ENCODE measurements at regions not wholly inside any gene's neighbourhood (a gene's known extent, or its start where the extent isn't known, plus 50 kb on each side); places are given as distances from the start of the nearest gene placed in this dataset.

DNA sequence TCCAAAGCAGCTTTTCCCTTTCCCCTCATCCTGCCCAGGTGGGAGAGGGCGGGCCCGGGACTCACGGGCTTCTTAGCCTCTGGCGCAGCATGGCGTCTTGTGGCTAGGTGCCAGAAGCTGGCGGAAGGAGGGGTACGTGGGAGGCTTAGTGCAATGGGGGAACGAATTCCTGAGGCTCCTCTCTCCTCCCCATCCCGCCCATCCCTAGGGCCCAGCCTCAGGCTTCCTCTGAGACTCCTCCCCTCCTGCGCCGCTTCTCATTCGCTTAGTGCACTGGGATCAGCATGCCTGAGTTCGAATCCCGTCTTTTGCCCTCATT lies 297.8 kb downstream of the ZNF536 start (continued):
- TF ChIP-seq, protein P1, sequence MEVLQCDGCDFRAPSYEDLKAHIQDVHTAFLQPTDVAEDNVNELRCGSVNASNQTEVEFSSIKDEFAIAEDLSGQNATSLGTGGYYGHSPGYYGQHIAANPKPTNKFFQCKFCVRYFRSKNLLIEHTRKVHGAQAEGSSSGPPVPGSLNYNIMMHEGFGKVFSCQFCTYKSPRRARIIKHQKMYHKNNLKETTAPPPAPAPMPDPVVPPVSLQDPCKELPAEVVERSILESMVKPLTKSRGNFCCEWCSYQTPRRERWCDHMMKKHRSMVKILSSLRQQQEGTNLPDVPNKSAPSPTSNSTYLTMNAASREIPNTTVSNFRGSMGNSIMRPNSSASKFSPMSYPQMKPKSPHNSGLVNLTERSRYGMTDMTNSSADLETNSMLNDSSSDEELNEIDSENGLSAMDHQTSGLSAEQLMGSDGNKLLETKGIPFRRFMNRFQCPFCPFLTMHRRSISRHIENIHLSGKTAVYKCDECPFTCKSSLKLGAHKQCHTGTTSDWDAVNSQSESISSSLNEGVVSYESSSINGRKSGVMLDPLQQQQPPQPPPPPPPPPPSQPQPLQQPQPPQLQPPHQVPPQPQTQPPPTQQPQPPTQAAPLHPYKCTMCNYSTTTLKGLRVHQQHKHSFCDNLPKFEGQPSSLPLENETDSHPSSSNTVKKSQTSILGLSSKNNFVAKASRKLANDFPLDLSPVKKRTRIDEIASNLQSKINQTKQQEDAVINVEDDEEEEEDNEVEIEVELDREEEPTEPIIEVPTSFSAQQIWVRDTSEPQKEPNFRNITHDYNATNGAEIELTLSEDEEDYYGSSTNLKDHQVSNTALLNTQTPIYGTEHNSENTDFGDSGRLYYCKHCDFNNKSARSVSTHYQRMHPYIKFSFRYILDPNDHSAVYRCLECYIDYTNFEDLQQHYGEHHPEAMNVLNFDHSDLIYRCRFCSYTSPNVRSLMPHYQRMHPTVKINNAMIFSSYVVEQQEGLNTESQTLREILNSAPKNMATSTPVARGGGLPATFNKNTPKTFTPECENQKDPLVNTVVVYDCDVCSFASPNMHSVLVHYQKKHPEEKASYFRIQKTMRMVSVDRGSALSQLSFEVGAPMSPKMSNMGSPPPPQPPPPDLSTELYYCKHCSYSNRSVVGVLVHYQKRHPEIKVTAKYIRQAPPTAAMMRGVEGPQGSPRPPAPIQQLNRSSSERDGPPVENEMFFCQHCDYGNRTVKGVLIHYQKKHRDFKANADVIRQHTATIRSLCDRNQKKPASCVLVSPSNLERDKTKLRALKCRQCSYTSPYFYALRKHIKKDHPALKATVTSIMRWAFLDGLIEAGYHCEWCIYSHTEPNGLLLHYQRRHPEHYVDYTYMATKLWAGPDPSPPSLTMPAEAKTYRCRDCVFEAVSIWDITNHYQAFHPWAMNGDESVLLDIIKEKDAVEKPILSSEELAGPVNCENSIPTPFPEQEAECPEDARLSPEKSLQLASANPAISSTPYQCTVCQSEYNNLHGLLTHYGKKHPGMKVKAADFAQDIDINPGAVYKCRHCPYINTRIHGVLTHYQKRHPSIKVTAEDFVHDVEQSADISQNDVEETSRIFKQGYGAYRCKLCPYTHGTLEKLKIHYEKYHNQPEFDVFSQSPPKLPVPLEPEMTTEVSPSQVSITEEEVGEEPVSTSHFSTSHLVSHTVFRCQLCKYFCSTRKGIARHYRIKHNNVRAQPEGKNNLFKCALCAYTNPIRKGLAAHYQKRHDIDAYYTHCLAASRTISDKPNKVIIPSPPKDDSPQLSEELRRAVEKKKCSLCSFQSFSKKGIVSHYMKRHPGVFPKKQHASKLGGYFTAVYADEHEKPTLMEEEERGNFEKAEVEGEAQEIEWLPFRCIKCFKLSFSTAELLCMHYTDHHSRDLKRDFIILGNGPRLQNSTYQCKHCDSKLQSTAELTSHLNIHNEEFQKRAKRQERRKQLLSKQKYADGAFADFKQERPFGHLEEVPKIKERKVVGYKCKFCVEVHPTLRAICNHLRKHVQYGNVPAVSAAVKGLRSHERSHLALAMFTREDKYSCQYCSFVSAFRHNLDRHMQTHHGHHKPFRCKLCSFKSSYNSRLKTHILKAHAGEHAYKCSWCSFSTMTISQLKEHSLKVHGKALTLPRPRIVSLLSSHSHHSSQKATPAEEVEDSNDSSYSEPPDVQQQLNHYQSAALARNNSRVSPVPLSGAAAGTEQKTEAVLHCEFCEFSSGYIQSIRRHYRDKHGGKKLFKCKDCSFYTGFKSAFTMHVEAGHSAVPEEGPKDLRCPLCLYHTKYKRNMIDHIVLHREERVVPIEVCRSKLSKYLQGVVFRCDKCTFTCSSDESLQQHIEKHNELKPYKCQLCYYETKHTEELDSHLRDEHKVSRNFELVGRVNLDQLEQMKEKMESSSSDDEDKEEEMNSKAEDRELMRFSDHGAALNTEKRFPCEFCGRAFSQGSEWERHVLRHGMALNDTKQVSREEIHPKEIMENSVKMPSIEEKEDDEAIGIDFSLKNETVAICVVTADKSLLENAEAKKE (CRISPR knock-in tag; IDR thresholded peaks at IDR 0.05), result no peak

DNA sequence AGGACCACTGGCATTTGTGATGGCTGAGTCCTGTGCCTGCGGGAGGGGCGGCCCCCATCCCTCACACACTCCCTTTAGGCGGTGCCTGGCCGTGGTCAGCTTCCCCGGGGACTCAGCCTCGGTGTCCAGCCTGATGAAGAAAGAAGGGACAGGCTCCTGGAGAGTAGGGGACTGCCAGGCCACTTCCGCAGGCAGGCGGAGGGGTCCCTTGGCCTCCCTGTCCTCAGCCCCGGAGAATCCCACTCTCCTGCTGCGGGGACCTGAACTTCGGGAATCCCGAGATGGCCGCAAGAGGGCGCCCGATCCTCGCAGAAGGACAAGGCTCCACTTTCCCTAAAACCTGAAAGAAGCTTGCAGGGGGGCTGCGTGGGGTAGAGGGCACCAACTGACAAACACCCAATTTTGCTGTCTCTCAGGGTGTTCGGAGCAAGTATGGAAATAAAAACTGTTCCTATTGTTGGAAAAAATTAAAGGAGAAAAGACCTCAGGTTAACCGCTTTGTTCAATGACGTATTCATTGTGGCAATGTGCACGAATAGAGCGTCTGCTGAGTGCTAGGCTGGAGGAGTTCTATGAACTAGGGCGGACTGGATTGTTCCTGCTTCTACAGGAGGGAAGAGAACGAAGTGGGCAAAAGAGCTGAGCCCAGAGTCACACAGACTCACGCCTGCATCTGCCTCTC lies 297.3 kb downstream of the ZNF536 start:
- H3K9me3 Mint-ChIP-seq, result no peaks in the 10 kb centered on the region
- H3K27me3 Mint-ChIP-seq (ENCODE audit: insufficient read depth, low read depth, poor library complexity), result peaks cover 13% of the 10 kb centered on the region
- Histone ChIP-seq H3K79me2 (replicated peaks; ENCODE audit: insufficient read depth) (no peaks in the 10 kb centered on the region), H3K9me2 (ENCODE audit: insufficient read depth) (no peaks in the 10 kb centered on the region), H3K4me3 (peak overlapping the region; percentile 43; the same call in 1 of the 2 replicates), H3K27ac (ENCODE audit: low read depth) (no peak overlapping the region), H3K27me3 (ENCODE audit: insufficient read depth) (no peaks in the 10 kb centered on the region), H2AFZ (peak overlapping the region; percentile 80; the same call in 1 of the 2 replicates), H3K4me2 (peak overlapping the region; percentile 73), H3K4me1 (ENCODE audit: insufficient read depth) (peaks cover under 1% of the 10 kb centered on the region; the same call in 1 of the 2 replicates), H3K36me3 (ENCODE audit: insufficient read depth) (no peaks in the 10 kb centered on the region), H4K20me1 (replicated peaks; ENCODE audit: insufficient read depth) (no peaks in the 10 kb centered on the region), H3F3A (replicated peaks; ENCODE audit: low read depth) (no peaks in the 10 kb centered on the region)
- no peaks in the 10 kb centered on the region for H3K36me3 Mint-ChIP-seq (ENCODE audit: low read depth)
- 0 out of 2 replicates have a peak, but pooled peaks have one; percentile 35 for TF ChIP-seq ZNF114 (CRISPR knock-in tag; IDR thresholded peaks at IDR 0.05)
- TF ChIP-seq CTCF (conservative IDR thresholded peaks at IDR 0.05; ENCODE audit: low read depth in 2 of 2), result peak; percentile 83 to 86
- no peak for TF ChIP-seq EZH2phosphoT487 (IDR thresholded peaks at IDR 0.05; ENCODE audit: unreplicated experiment)
- TF ChIP-seq, protein P1 (CRISPR knock-in tag; IDR thresholded peaks at IDR 0.05), result no peak
- peaks cover 7% of the 10 kb centered on the region for H3K4me1 Mint-ChIP-seq
- H3K4me3 Mint-ChIP-seq, result peak overlapping the region; percentile 42; the same call in 2 of the 3 replicates
- ATAC-seq (peak; percentile 77), DNase-seq (ENCODE audit: low spot score) (peak; percentile 85)
- no peak overlapping the region for H3K27ac Mint-ChIP-seq
